OCI-LY3 (cell line): ENCODE measurements at regions not wholly inside any gene's neighbourhood (a gene's known extent, or its start where the extent isn't known, plus 50 kb on each side); places are given as distances from the start of the nearest gene placed in this dataset.

Experiments used
- H2AFZ ChIP-seq: fragments of 200-600, 300-600 bp; shearing (Covaris generic); 2 replicates; pipeline ENCODE4 v1.6.0; 2014; ENCODE audit warnings: antibody characterized with exemption, low read depth, low read length
- H3K27ac ChIP-seq: fragments of 200-600, 300-600 bp; sonication (generic); 2 replicates; pipeline ENCODE4 v1.5.1; 2014; ENCODE audit warnings: mild to moderate bottlenecking, low read length, moderate library complexity, mixed read lengths
- H3K27me3 ChIP-seq: fragments of 200-600, 300-600 bp; sonication (generic); 2 replicates; pipeline ENCODE4 v1.6.1; 2014; ENCODE audit warnings: low read depth, low read length, mixed read lengths
- H3K36me3 ChIP-seq: fragments of 200-600, 300-600 bp; sonication (generic); replicated peaks from 2 replicates; pipeline ENCODE3; 2014; ENCODE audit warnings: low read depth, low read length, mixed read lengths
- H3K4me1 ChIP-seq: fragments of 300-600, 200-600 bp; sonication (generic); 2 replicates; pipeline ENCODE4 v1.6.1; 2014; ENCODE audit warnings: low read length, mixed read lengths
- H3K4me2 ChIP-seq: fragments of 200-600, 300-600 bp; sonication (generic); 2 replicates; pipeline ENCODE4 v1.6.1; 2014; ENCODE audit warnings: low read length, mixed read lengths
- H3K4me3 ChIP-seq: fragments of 300-600, 200-600 bp; sonication (generic); 2 replicates; pipeline ENCODE4 v1.5.1; 2014; ENCODE audit warnings: antibody characterized with exemption, mild to moderate bottlenecking, low read length, moderate library complexity
- H3K79me2 ChIP-seq: fragments of 300-600, 200-600 bp; shearing (Covaris generic); 2 replicates; pipeline ENCODE4 v1.6.1; 2014; ENCODE audit warnings: mild to moderate bottlenecking, low read length, mixed read lengths
- H3K9ac ChIP-seq: fragments of 300-600, 200-600 bp; shearing (Covaris generic); 2 replicates; pipeline ENCODE4 v1.6.0; 2014; ENCODE audit warnings: mild to moderate bottlenecking, low read length, moderate library complexity
- H3K9me3 ChIP-seq: fragments of 200-600, 300-600 bp; shearing (Covaris generic); 2 replicates; pipeline ENCODE4 v1.6.1; 2014; ENCODE audit warnings: low read length, mixed read lengths; ENCODE audit not compliant: insufficient read depth
- H4K20me1 ChIP-seq: fragments of 200-600, 300-600 bp; sonication (generic); 2 replicates; pipeline ENCODE4 v1.6.1; 2016; ENCODE audit warnings: low read length, mixed read lengths; ENCODE audit not compliant: insufficient read depth
- EZH2phosphoT487 ChIP-seq: fragments of 200-600 bp; shearing (Covaris generic); IDR thresholded peaks from 2 replicates; pipeline ENCODE4 v1.6.1; 2018; ENCODE audit warnings: antibody characterized with exemption, mixed run types, low read depth
- TF ChIP-seq, protein P1 (sequence below): fragments of 200-600, 300-600 bp; sonication (generic); IDR thresholded peaks from 2 replicates; pipeline ENCODE4 v1.5.1; 2014; ENCODE audit warnings: antibody characterized with exemption, low read length, low read depth

DNA sequence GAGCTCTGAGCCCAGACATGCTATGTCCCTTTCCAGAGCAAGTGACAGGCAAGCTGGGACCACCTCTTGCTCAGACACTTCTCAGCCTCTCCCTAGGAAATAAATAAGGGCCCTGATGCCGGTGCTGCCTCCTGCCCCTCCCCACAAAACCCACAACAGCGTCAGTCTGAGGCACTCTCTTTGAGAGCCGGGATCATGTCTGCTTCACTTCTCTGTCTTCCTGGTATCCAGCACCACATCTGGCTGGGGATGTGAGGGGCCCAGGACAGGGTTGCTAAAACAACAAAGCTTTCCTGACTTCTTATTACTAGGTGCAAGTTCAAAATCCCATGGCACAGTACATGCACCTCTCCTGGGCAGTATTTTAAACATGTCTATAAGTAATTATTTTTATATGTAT is 103.9 kb upstream of the GLI2 start:
- Histone ChIP-seq H3K4me2 (no peak overlapping the region), H3K36me3 (no peaks in the 10 kb centered on the region), H3K9me3 (no peaks in the 10 kb centered on the region), H2AFZ (no peak overlapping the region), H3K4me1 (no peaks in the 10 kb centered on the region), H3K27ac (no peak overlapping the region), H3K4me3 (no peak overlapping the region), H3K27me3 (peaks cover 35% of the 10 kb centered on the region), H3K9ac (no peak overlapping the region), H4K20me1 (no peaks in the 10 kb centered on the region), H3K79me2 (no peaks in the 10 kb centered on the region)
- no peak for TF ChIP-seq EZH2phosphoT487
- TF ChIP-seq, protein P1, sequence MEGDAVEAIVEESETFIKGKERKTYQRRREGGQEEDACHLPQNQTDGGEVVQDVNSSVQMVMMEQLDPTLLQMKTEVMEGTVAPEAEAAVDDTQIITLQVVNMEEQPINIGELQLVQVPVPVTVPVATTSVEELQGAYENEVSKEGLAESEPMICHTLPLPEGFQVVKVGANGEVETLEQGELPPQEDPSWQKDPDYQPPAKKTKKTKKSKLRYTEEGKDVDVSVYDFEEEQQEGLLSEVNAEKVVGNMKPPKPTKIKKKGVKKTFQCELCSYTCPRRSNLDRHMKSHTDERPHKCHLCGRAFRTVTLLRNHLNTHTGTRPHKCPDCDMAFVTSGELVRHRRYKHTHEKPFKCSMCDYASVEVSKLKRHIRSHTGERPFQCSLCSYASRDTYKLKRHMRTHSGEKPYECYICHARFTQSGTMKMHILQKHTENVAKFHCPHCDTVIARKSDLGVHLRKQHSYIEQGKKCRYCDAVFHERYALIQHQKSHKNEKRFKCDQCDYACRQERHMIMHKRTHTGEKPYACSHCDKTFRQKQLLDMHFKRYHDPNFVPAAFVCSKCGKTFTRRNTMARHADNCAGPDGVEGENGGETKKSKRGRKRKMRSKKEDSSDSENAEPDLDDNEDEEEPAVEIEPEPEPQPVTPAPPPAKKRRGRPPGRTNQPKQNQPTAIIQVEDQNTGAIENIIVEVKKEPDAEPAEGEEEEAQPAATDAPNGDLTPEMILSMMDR = no peak

DNA sequence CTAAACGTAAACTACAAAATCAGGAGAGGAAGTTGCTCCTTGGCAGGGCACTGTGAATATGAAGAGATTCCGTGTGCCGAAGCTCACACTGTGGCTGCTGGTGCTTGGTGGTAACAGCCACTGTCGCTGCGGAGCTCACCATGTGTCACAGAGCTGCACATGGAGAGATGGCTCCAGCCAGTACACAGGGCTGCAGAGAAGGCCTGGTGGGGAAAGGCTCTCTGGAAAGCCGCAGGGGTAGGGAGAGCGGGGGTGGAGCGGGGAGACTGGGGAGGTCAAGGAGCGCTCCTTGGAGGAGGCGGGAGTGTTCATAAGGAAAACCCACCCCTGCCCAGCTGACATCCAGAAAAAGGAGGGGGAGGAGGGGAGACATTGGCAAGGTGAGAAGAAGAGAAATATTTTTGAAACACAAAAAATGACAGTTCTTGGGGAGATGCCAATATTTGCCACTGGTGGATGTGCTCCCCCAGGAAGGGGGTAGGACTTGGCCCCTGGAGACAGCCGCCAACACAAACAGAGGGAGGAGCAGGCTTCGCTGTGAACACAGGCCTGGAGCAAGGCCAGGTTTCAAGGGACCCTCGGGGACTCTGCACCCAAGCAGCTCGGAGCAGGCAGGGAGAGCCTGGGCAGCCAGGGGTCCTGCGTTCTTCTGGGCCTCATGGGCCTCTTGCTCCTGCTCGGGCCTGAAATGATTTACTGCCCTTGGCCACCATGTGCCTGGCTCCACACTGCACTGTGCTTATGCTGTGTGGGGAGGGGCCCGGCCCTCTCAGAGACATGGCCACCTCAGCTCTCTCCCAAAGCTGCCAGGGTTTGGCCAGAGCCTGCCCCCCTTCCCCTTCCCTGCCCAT is 102.6 kb upstream of the GLI2 start:
- Histone ChIP-seq H3K4me3 (no peak overlapping the region), H3K27ac (no peak overlapping the region), H3K4me2 (no peak overlapping the region), H3K9ac (no peak overlapping the region), H3K4me1 (no peaks in the 10 kb centered on the region), H3K27me3 (peaks cover 38% of the 10 kb centered on the region), H3K9me3 (no peaks in the 10 kb centered on the region), H2AFZ (no peak overlapping the region), H3K79me2 (no peaks in the 10 kb centered on the region), H4K20me1 (no peaks in the 10 kb centered on the region), H3K36me3 (no peaks in the 10 kb centered on the region)
- TF ChIP-seq, protein P1 = no peak
- no peak for TF ChIP-seq EZH2phosphoT487

DNA sequence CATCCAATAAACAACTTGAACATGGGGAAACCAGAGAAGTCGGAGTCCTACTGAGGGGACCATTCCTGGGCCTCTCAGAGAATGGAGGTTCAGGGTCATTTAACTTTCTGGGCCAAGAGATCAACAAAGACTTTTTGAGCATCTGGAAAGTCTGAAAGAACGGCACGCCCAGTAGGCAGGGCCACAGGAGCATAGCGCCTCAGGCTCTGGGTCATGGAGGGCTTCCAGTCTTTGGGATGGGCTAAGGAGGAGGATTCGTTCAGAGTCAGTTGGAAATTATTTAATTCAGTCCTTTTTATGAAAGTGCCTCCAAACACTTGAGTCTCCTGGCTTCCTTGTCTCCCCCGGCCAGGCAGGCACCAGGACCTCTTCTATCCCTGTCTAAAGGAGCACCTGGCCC is 101.1 kb upstream of the GLI2 start:
- Histone ChIP-seq H3K36me3 (no peaks in the 10 kb centered on the region), H3K9ac (no peak overlapping the region), H3K27ac (no peak overlapping the region), H4K20me1 (no peaks in the 10 kb centered on the region), H3K4me2 (no peak overlapping the region), H3K4me3 (no peak overlapping the region), H3K9me3 (no peaks in the 10 kb centered on the region), H2AFZ (no peak overlapping the region), H3K27me3 (peaks cover 32% of the 10 kb centered on the region), H3K79me2 (no peaks in the 10 kb centered on the region), H3K4me1 (no peaks in the 10 kb centered on the region)
- TF ChIP-seq EZH2phosphoT487 = no peak
- TF ChIP-seq, protein P1 = no peak

DNA sequence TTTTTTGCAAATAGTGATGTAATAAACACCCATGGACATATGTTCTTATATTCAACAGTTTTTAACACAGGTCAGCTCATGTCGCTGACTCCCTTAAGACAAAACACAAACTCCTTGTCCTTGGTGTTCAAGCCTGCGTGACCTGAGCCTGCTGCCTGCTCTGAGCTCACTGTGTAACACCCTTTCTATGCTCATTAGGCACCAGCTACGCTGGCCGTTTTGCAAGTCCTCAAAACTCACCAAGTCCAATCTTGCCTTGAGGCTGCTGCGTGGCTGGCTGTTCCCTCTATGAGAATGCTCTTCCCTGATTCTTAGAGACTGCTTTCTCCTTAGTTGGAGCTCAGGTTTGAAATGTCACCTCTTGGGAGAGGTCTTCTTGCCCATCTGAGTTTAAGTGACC is 100.5 kb upstream of the GLI2 start:
- Histone ChIP-seq H3K27me3 (peaks cover 32% of the 10 kb centered on the region), H4K20me1 (no peaks in the 10 kb centered on the region), H3K79me2 (no peaks in the 10 kb centered on the region), H3K27ac (no peak overlapping the region), H2AFZ (no peak overlapping the region), H3K4me2 (no peak overlapping the region), H3K4me1 (no peaks in the 10 kb centered on the region), H3K36me3 (no peaks in the 10 kb centered on the region), H3K9ac (no peak overlapping the region), H3K4me3 (no peak overlapping the region), H3K9me3 (no peaks in the 10 kb centered on the region)
- TF ChIP-seq, protein P1 = no peak
- no peak for TF ChIP-seq EZH2phosphoT487
